ENCODE measurements at regions not wholly inside any gene's neighbourhood (a gene's known extent, or its start where the extent isn't known, plus 50 kb on each side); places are given as distances from the start of the nearest gene placed in this dataset.

- H3K4me3 Mint-ChIP-seq (ENCODE audit: unreplicated experiment), result no peak overlapping the region
- no peaks in the 10 kb centered on the region for H3K27me3 Mint-ChIP-seq (ENCODE audit: unreplicated experiment)
- TF ChIP-seq, protein P1, sequence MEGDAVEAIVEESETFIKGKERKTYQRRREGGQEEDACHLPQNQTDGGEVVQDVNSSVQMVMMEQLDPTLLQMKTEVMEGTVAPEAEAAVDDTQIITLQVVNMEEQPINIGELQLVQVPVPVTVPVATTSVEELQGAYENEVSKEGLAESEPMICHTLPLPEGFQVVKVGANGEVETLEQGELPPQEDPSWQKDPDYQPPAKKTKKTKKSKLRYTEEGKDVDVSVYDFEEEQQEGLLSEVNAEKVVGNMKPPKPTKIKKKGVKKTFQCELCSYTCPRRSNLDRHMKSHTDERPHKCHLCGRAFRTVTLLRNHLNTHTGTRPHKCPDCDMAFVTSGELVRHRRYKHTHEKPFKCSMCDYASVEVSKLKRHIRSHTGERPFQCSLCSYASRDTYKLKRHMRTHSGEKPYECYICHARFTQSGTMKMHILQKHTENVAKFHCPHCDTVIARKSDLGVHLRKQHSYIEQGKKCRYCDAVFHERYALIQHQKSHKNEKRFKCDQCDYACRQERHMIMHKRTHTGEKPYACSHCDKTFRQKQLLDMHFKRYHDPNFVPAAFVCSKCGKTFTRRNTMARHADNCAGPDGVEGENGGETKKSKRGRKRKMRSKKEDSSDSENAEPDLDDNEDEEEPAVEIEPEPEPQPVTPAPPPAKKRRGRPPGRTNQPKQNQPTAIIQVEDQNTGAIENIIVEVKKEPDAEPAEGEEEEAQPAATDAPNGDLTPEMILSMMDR (IDR thresholded peaks at IDR 0.05; ENCODE audit: partially characterized antibody, unreplicated experiment), result no peak
- H3K4me1 Mint-ChIP-seq (ENCODE audit: low read depth, unreplicated experiment), result no peaks in the 10 kb centered on the region
- no peak for DNase-seq
- H3K27ac Mint-ChIP-seq (ENCODE audit: unreplicated experiment), result no peak overlapping the region
- H3K36me3 Mint-ChIP-seq (ENCODE audit: unreplicated experiment), result no peaks in the 10 kb centered on the region
- H3K9me3 Mint-ChIP-seq (ENCODE audit: unreplicated experiment), result no peaks in the 10 kb centered on the region
Observed at GRCh38 chr17:55969562-55970324, 183.5 kb upstream of the ANKFN1 start.

- Mint-ChIP-seq H3K27ac (ENCODE audit: unreplicated experiment) (no peak overlapping the region), H3K27me3 (ENCODE audit: unreplicated experiment) (no peaks in the 10 kb centered on the region), H3K9me3 (ENCODE audit: unreplicated experiment) (no peaks in the 10 kb centered on the region), H3K4me1 (ENCODE audit: low read depth, unreplicated experiment) (no peaks in the 10 kb centered on the region), H3K36me3 (ENCODE audit: unreplicated experiment) (no peaks in the 10 kb centered on the region), H3K4me3 (ENCODE audit: unreplicated experiment) (no peak overlapping the region)
- no peak for DNase-seq
- TF ChIP-seq, protein P1 (IDR thresholded peaks at IDR 0.05; ENCODE audit: partially characterized antibody, unreplicated experiment), result no peak
Observed at GRCh38 chr17:55978578-55978977, 174.7 kb upstream of the ANKFN1 start.

DNA sequence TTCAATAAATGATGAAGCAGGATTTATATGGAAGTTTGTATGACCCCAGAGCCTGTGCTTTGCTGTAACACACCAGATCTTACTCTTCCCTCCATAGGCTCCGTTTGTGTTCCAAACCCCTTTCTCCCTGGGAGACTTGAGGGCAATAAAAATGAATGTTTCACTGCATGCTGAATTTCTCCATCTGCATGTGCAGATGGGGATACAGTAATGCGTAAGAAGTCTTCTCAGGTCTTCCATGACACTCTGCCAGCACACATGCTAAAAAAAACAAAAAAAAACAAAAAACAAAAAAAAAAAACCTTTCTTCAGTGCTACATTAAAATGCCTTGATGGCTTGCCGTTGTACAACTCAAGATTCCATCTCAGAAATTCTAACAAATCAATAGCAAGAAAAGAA lies 170.2 kb upstream of the ANKFN1 start:
- Mint-ChIP-seq H3K36me3 (ENCODE audit: unreplicated experiment) (no peaks in the 10 kb centered on the region), H3K27me3 (ENCODE audit: unreplicated experiment) (no peaks in the 10 kb centered on the region), H3K4me1 (ENCODE audit: low read depth, unreplicated experiment) (no peaks in the 10 kb centered on the region), H3K4me3 (ENCODE audit: unreplicated experiment) (no peak overlapping the region), H3K27ac (ENCODE audit: unreplicated experiment) (no peak overlapping the region), H3K9me3 (ENCODE audit: unreplicated experiment) (no peaks in the 10 kb centered on the region)
- TF ChIP-seq, protein P1 (IDR thresholded peaks at IDR 0.05; ENCODE audit: partially characterized antibody, unreplicated experiment), result no peak
- no peak for DNase-seq

GRCh38 chr17:55986817-55987216 lies 166.5 kb upstream of the ANKFN1 start:
- H3K9me3 Mint-ChIP-seq (ENCODE audit: unreplicated experiment), result no peaks in the 10 kb centered on the region
- no peaks in the 10 kb centered on the region for H3K4me1 Mint-ChIP-seq (ENCODE audit: low read depth, unreplicated experiment)
- H3K27ac Mint-ChIP-seq (ENCODE audit: unreplicated experiment), result no peak overlapping the region
- peaks cover 2% of the 10 kb centered on the region for H3K27me3 Mint-ChIP-seq (ENCODE audit: unreplicated experiment)
- no peak for DNase-seq
- H3K36me3 Mint-ChIP-seq (ENCODE audit: unreplicated experiment), result no peaks in the 10 kb centered on the region
- H3K4me3 Mint-ChIP-seq (ENCODE audit: unreplicated experiment), result no peak overlapping the region
- TF ChIP-seq, protein P1 (IDR thresholded peaks at IDR 0.05; ENCODE audit: partially characterized antibody, unreplicated experiment), result no peak

DNA sequence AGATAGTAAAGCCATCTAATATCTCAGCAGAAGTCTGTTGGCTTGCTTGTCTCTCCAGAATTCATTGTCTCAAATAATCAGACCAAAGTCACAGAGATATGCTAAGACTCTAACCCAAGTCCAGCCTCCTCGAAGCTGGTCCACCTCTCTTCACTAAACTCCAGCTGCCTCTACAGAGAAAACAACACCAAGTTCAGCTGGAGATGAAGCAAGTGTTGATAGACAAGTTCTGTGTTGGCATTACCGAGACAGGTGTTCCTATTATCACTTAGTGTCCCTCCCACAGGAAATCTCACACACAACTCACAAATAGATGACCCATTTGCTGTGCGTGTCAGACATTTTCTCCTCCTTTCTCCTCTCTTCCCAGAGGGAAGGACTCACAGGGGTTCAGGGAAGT lies 164.4 kb upstream of the ANKFN1 start:
- Mint-ChIP-seq H3K27ac (ENCODE audit: unreplicated experiment) (no peak overlapping the region), H3K4me1 (ENCODE audit: low read depth, unreplicated experiment) (no peaks in the 10 kb centered on the region)

More for the DNA sequence above, 164.4 kb upstream of the ANKFN1 start:
- H3K36me3 Mint-ChIP-seq (ENCODE audit: unreplicated experiment), result no peaks in the 10 kb centered on the region
- no peak for DNase-seq
- peaks cover 2% of the 10 kb centered on the region for H3K27me3 Mint-ChIP-seq (ENCODE audit: unreplicated experiment)
- no peak overlapping the region for H3K4me3 Mint-ChIP-seq (ENCODE audit: unreplicated experiment)
- no peaks in the 10 kb centered on the region for H3K9me3 Mint-ChIP-seq (ENCODE audit: unreplicated experiment)
- TF ChIP-seq, protein P1 (IDR thresholded peaks at IDR 0.05; ENCODE audit: partially characterized antibody, unreplicated experiment), result no peak
